PC-9 (cell line): ENCODE measurements at regions not wholly inside any gene's neighbourhood (a gene's known extent, or its start where the extent isn't known, plus 50 kb on each side); places are given as distances from the start of the nearest gene placed in this dataset.

Experiments
- BruUV-seq: library from RNA; stranded (reverse); fragments of 400-500 nt; replicated peaks from 2 replicates; lab custom pipeline; 2021; lab: Mats Ljungman, UMichigan
- CTCF ChIA-PET: fragments of 300-600 bp; sonication (Branson Sonifier 250); formaldehyde crosslinking; loops from one replicate; lab custom pipeline; 2022; ENCODE audit warnings: antibody characterized with exemption; lab: Charles Lee
- POLR2A ChIA-PET: fragments of 300-600 bp; sonication (Branson Sonifier 250); formaldehyde crosslinking; loops from one replicate; lab custom pipeline; 2022; ENCODE audit warnings: antibody characterized with exemption; ENCODE audit not compliant: unreplicated experiment; lab: Charles Lee
- DNase-seq, 2 experiments: peaks; one replicate each; pipeline versions ENCODE4 v3.0.0 to v3.0.0-alpha.2; 2015 to 2022; ENCODE audit warnings: mixed read lengths in 1 of 2
- H2AFZ ChIP-seq: fragments of 200-600 bp; sonication (generic); 2 replicates; pipeline ENCODE4 v1.8.1; 2017; ENCODE audit warnings: antibody characterized with exemption
- H3F3A ChIP-seq: fragments of 200-600 bp; sonication (generic); 2 replicates; pipeline ENCODE4 v1.8.1; 2017; ENCODE audit warnings: antibody characterized with exemption, mild to moderate bottlenecking, low read depth; ENCODE audit not compliant: insufficient read depth
- H3K27ac ChIP-seq: fragments of 200-600 bp; sonication (generic); 2 replicates; pipeline ENCODE4 v1.6.1; 2016; ENCODE audit warnings: mixed run types
- H3K27me3 ChIP-seq: fragments of 200-600 bp; sonication (generic); 2 replicates; pipeline ENCODE4 v1.6.1; 2016; ENCODE audit warnings: low read depth, mixed run types; ENCODE audit not compliant: insufficient read depth
- H3K36me3 ChIP-seq: fragments of 200-600 bp; sonication (generic); 2 replicates; pipeline ENCODE4 v1.6.1; 2016; ENCODE audit warnings: low read depth, mixed run types
- H3K4me1 ChIP-seq: fragments of 200-600 bp; sonication (generic); replicated peaks from 2 replicates; pipeline ENCODE4 v1.6.1; 2016; ENCODE audit warnings: mixed run types; ENCODE audit not compliant: insufficient read depth
- H3K4me2 ChIP-seq: fragments of 200-600 bp; sonication (generic); 2 replicates; pipeline ENCODE4 v1.6.1; 2017; ENCODE audit warnings: mixed run types
- H3K4me3 ChIP-seq: fragments of 200-600 bp; sonication (generic); 2 replicates; pipeline ENCODE4 v1.6.1; 2016; ENCODE audit warnings: mixed run types
- H3K79me2 ChIP-seq: fragments of 200-600 bp; sonication (generic); 2 replicates; pipeline ENCODE4 v1.6.1; 2017; ENCODE audit warnings: low read depth, mixed run types
- H3K9me2 ChIP-seq: fragments of 200-600 bp; sonication (generic); 2 replicates; pipeline ENCODE4 v1.8.1; 2017; ENCODE audit warnings: mild to moderate bottlenecking; ENCODE audit not compliant: insufficient read depth
- H3K9me3 ChIP-seq: fragments of 200-600 bp; sonication (generic); 2 replicates; pipeline ENCODE4 v1.8.1; 2016; ENCODE audit warnings: low read depth; ENCODE audit not compliant: insufficient read depth
- H4K20me1 ChIP-seq: fragments of 200-600 bp; sonication (generic); 2 replicates; pipeline ENCODE4 v1.8.1; 2017; ENCODE audit not compliant: insufficient read depth
- CTCF ChIP-seq: fragments of 200-600 bp; sonication (generic); conservative IDR thresholded peaks from 2 replicates; pipeline ENCODE4 v1.6.1; 2017; ENCODE audit warnings: mixed run types, antibody characterized with exemption, mild to moderate bottlenecking, moderate library complexity
- EZH2 ChIP-seq: fragments of 200-600 bp; sonication (generic); IDR thresholded peaks from 2 replicates; pipeline ENCODE4 v1.8.0; 2017; ENCODE audit warnings: antibody characterized with exemption, low read depth
- intact Hi-C: fragments of 100-400 bp; cut with micrococcal nuclease; formaldehyde crosslinking; loops from one replicate; pipeline ENCODE4 v1.10.0; 2022; ENCODE audit not compliant: unreplicated experiment

DNA sequence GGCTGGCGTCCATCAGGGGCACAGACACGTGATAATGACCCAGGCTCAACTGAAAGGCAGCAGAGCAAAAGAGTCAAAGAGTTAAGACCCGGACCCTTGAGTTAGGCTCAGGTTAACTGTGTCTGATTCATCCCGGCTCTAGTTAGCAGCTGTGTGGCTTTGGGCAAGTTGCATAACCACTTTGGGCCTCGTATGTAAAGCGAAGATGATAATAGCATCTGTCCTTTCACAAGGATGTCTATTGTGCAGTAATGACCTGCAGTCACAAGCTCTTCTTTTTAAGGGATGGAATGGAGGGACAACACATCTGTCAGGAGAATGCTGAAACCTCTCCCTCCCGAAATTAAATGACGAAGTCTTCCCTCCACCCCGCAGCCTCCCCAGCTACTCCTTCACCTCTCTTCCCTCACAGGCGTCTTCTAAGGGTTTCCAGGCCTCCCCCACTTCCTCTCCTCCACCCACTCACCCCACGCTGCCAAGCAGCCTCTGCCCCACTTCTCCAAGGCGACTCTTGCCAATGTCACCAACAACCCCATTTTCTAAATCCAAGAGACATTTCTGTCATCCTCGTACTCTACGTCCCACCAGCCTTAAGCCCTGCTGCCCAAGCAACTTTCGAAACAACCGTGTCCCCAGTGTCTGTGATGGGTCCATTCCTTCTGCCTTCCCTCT lies 135.1 kb upstream of the ID2 start:
- ChIA-PET POLR2A (no interaction called here), CTCF (no interaction called here)
- Histone ChIP-seq H3K9me3 (no peaks in the 10 kb centered on the region), H3K9me2 (no peaks in the 10 kb centered on the region), H3K27ac (no peak overlapping the region), H3K27me3 (peaks cover 100% of the 10 kb centered on the region), H3K4me2 (no peak overlapping the region), H3K36me3 (no peaks in the 10 kb centered on the region), H4K20me1 (no peaks in the 10 kb centered on the region), H3F3A (no peaks in the 10 kb centered on the region), H3K4me3 (no peak overlapping the region), H2AFZ (no peak overlapping the region), H3K79me2 (no peaks in the 10 kb centered on the region), H3K4me1 (no peaks in the 10 kb centered on the region)
- intact Hi-C loops, result no loop called here
- BruUV-seq, result no TSS peak
- TF ChIP-seq CTCF (no peak), EZH2 (no peak; the same call in 1 of the 2 replicates)
- no peak for DNase-seq

DNA sequence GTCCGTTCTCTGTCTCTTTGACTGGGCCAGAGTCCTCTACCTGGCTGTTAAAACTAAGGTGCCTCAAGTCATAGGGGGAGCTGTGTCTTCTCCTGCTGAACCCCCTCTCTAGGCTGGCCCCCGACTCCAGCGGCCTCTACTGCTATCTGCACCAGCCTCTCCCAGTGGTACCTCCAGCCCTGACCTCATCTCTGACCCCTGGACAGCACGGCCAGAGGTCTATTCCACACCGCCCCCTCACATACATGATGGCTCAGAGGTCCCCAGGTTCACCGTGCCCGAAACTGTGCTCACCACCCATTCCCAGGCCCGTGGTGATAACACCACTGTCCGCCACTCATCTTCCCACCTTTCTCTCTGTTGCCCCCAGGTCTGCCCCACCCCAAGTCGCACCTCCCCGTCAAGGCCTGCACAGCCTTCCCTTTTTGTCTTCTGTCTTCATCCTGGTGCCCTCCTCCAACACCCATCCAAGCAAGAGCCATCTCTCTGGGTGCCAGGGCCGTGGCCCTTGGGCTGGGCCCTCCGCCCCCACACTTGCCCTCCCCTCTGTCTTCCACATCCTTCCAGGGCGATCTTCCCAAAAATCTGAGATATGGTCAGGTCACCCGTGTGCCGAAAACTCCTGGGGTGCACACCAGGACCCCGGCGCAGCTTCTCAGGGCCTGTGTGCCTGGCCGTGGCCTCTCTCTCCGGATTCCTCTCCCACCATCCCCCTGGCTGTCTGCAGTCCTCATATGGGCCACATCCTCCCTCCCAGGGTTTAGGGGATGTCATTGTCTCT lies 134.4 kb upstream of the ID2 start:
- no peak for DNase-seq
- H3K4me1 ChIP-seq, result no peaks in the 10 kb centered on the region
- POLR2A ChIA-PET, result no interaction called here
- intact Hi-C loops, result no loop called here
- no peak overlapping the region for H3K4me2 ChIP-seq
- BruUV-seq, result no TSS peak
- no peaks in the 10 kb centered on the region for H3K9me3 ChIP-seq
- no peaks in the 10 kb centered on the region for H3K9me2 ChIP-seq
- H3K36me3 ChIP-seq, result no peaks in the 10 kb centered on the region
- H3F3A ChIP-seq, result no peaks in the 10 kb centered on the region
- H2AFZ ChIP-seq, result no peak overlapping the region
- CTCF ChIA-PET, result no interaction called here
- peaks cover 100% of the 10 kb centered on the region for H3K27me3 ChIP-seq
- no peaks in the 10 kb centered on the region for H3K79me2 ChIP-seq
- no peak for TF ChIP-seq CTCF
- TF ChIP-seq EZH2, result no peak
- H3K27ac ChIP-seq, result no peak overlapping the region
- H3K4me3 ChIP-seq, result no peak overlapping the region
- H4K20me1 ChIP-seq, result no peaks in the 10 kb centered on the region

- H3K27ac ChIP-seq, result no peak overlapping the region
- ChIA-PET CTCF (no interaction called here), POLR2A (no interaction called here)
- H3K4me2 ChIP-seq, result no peak overlapping the region
- DNase-seq, result no peak
- BruUV-seq, result no TSS peak
- TF ChIP-seq CTCF, result no peak
- TF ChIP-seq EZH2, result no peak
- no peaks in the 10 kb centered on the region for H3K9me2 ChIP-seq
- no peaks in the 10 kb centered on the region for H3K36me3 ChIP-seq
- H3F3A ChIP-seq, result no peaks in the 10 kb centered on the region
- no peaks in the 10 kb centered on the region for H4K20me1 ChIP-seq
- H3K4me1 ChIP-seq, result no peaks in the 10 kb centered on the region
- H3K27me3 ChIP-seq, result peaks cover 97% of the 10 kb centered on the region
- no peaks in the 10 kb centered on the region for H3K9me3 ChIP-seq
- intact Hi-C loops, result no loop called here
- H3K79me2 ChIP-seq, result no peaks in the 10 kb centered on the region
- H3K4me3 ChIP-seq, result no peak overlapping the region
- no peak overlapping the region for H2AFZ ChIP-seq
These were observed 133.7 kb upstream of the ID2 start for GRCh38 chr2:8548065-8548618.
